Thymus (tissue), 11 donors: ENCODE measurements at regions not wholly inside any gene's neighbourhood (a gene's known extent, or its start where the extent isn't known, plus 50 kb on each side); places are given as distances from the start of the nearest gene placed in this dataset.
"Not testable (repeated sequence)": the region's sequence is repeated elsewhere in the genome, so short reads cannot be mapped to it uniquely, and the experiment has no call there.

Experiments used
- DNase-seq, 9 donors: peaks; one replicate each; pipeline ENCODE4 v3.0.0-alpha.2; 2013; ENCODE audit warnings: low spot score in 9 of 9, low read depth in 6 of 9, missing footprints in 1 of 9
- H3K27ac ChIP-seq, 2 donors: one replicate each; pipeline ENCODE4 v1.5.1; 2013; ENCODE audit warnings: control low read depth in 1 of 2, low read depth in 1 of 2, low read length in 1 of 2, mild to moderate bottlenecking in 1 of 2, moderate library complexity in 1 of 2
- H3K27me3 ChIP-seq, 2 donors: one replicate each; pipeline ENCODE4 v1.5.1; 2013; ENCODE audit warnings: low read length in 1 of 2; ENCODE audit not compliant: control insufficient read depth in 2 of 2, insufficient read depth in 1 of 2
- H3K36me3 ChIP-seq, 2 donors: one replicate each; pipeline ENCODE4 v1.5.1; 2013; ENCODE audit warnings: low read length in 1 of 2, mild to moderate bottlenecking in 1 of 2, moderate library complexity in 1 of 2; ENCODE audit not compliant: control insufficient read depth in 2 of 2, insufficient read depth in 2 of 2
- H3K4me1 ChIP-seq, 2 donors: one replicate each; pipeline ENCODE4 v1.5.1; 2013; ENCODE audit warnings: low read length in 2 of 2; ENCODE audit not compliant: control insufficient read depth in 2 of 2, insufficient read depth in 2 of 2
- H3K4me3 ChIP-seq, 2 donors: one replicate each; pipeline ENCODE4 v1.5.1; 2013; ENCODE audit warnings: low read length in 2 of 2, control low read depth in 1 of 2, mild to moderate bottlenecking in 1 of 2
- H3K9me3 ChIP-seq, 2 donors: one replicate each; pipeline ENCODE4 v1.5.1; 2013; ENCODE audit warnings: low read length in 1 of 2, mild to moderate bottlenecking in 1 of 2; ENCODE audit not compliant: control insufficient read depth in 2 of 2, insufficient read depth in 1 of 2
- WGBS: extraction: QIAGEN DNeasy Blood & Tissue Kit; methylation state at CpG from one replicate; pipeline ENCODE4 v1.1.7; 2013; 5-methylcytosine and 5-hydroxymethylcytosine counted together
- donor health status: healthy.

- WGBS = 88% methylated on average over 13 of the region's 13 CpGs
Observed at GRCh38 chr13:111584870-111585269, 264.4 kb downstream of the TEX29 start.

DNA sequence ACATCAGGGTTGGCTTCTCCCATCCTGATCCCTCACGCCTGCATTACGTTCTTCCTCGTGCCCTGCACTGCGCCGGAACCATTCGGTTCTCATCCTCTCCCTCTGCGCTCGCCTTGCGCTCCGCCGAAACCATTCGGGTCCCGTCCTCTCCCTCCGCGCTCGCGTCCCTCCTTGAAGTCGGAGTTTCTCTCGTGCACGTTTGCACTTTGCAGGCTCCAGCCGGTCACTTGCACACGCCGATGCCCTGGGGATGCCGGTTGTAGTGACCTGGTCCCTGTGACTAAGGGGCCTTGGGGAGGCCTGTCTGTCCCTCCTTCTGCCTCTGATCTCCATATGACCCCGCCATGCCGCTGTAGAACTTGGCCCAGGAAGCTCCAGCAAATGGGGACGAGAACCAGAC is 265.8 kb downstream of the TEX29 start:
- Histone ChIP-seq H3K4me3 (no peak overlapping the region), H3K27ac (no peak overlapping the region), H3K27me3 (no peaks in the 10 kb centered on the region), H3K9me3 (no peaks in the 10 kb centered on the region), H3K36me3 (no peaks in the 10 kb centered on the region), H3K4me1 (no peaks in the 10 kb centered on the region)
- no peak for DNase-seq
- WGBS = 97% methylated on average over 27 of the region's 27 CpGs

More at GRCh38 chr13:111584870-111585269, 264.4 kb downstream of the TEX29 start:
- no peaks in the 10 kb centered on the region for H3K36me3 ChIP-seq
- no peak overlapping the region for H3K4me3 ChIP-seq
- H3K27ac ChIP-seq = no peak overlapping the region
- H3K9me3 ChIP-seq = peaks cover 0 to 3% of the 10 kb centered on the region in 2 donors
- DNase-seq = no peak
- H3K4me1 ChIP-seq = no peaks in the 10 kb centered on the region
- H3K27me3 ChIP-seq = no peaks in the 10 kb centered on the region

DNA sequence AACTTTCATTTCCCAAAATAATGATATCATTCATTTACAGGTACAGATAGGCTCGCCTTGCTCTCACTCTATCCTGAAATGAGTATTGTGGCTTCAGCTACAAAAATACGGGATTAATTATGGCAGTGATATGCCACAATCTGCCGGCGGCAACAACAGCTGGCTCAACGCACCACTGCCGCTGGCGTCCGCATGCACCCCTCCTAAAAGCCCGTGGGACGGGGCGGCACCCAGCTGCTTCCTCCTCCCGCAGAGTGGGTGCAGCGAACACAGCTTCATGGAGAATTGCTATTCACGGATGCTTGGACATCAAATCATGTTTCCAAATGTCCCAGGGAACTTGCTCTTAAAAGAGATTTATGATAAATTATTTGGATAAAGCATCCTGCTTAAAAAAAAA is 266.8 kb downstream of the TEX29 start:
- Histone ChIP-seq H3K4me1 (no peaks in the 10 kb centered on the region), H3K9me3 (no peaks in the 10 kb centered on the region), H3K27ac (no peak overlapping the region), H3K27me3 (no peaks in the 10 kb centered on the region), H3K4me3 (no peak overlapping the region), H3K36me3 (no peaks in the 10 kb centered on the region)
- DNase-seq = no peak
- WGBS = 96% methylated on average over 14 of the region's 14 CpGs

GRCh38 chr13:111589321-111589720 is 268.9 kb downstream of the TEX29 start:
- Histone ChIP-seq H3K27me3 (no peaks in the 10 kb centered on the region), H3K4me1 (no peaks in the 10 kb centered on the region), H3K36me3 (no peaks in the 10 kb centered on the region), H3K4me3 (no peak overlapping the region), H3K27ac (no peak overlapping the region), H3K9me3 (no peaks in the 10 kb centered on the region)
- no peak for DNase-seq
- 95% methylated on average over 4 of the region's 4 CpGs for WGBS

DNA sequence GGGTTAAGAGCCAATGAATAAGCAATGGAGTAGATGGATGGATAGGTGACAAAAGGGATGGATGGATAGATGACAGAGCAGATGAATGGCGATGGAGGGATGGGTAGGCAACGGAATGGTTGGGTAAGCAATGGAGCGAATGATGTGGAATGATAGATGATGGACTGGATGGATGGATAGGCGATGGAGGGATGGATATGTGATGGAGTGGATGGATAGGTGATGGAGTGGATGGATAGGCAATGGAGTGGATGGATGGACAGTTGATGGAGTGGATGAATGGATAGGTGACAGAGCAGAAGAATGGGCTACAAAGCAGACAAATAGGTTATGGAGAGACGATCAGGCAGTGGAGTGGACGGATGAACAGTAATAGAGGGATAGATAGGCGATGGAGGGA is 269.6 kb downstream of the TEX29 start:
- DNase-seq = no peak

DNA sequence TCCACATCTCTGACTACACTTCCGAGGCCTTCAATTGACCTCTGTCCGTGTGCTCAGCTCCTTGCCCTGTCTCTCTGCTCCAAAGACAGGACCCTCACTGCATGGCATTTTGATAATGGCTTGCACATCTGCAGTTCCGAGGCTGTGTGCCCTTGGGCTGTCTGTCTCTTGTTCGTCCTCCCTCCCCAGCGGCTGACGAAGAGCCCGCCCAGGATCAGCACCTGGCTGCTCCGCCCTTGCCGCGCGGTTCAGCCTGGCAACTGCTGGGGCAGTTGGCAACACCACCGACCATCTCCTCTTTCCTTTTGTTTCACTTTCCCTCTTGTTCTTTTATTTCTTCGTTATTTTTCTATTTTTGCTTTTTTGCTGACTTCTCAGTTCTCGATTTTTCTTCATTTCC is 270.4 kb downstream of the TEX29 start:
- H3K27ac ChIP-seq = no peak overlapping the region
- no peaks in the 10 kb centered on the region for H3K4me1 ChIP-seq
- no peak for DNase-seq
- no peaks in the 10 kb centered on the region for H3K27me3 ChIP-seq
- H3K4me3 ChIP-seq = no peak overlapping the region
- no peaks in the 10 kb centered on the region for H3K9me3 ChIP-seq
- no peaks in the 10 kb centered on the region for H3K36me3 ChIP-seq
- 94% methylated on average over 14 of the region's 14 CpGs for WGBS

More for the DNA sequence above, 269.6 kb downstream of the TEX29 start:
- Histone ChIP-seq H3K27ac (no peak overlapping the region), H3K9me3 (no peaks in the 10 kb centered on the region), H3K27me3 (no peaks in the 10 kb centered on the region), H3K4me1 (no peaks in the 10 kb centered on the region), H3K4me3 (no peak overlapping the region), H3K36me3 (no peaks in the 10 kb centered on the region)
- WGBS = 97% methylated on average over 7 of the region's 7 CpGs

- H3K36me3 ChIP-seq, H3K9me3 ChIP-seq, H3K4me3 ChIP-seq, H3K27ac ChIP-seq, H3K4me1 ChIP-seq, DNase-seq, H3K27me3 ChIP-seq: not testable (repeated sequence)
- WGBS = 93% methylated on average over 4 of the region's 4 CpGs
Observed at GRCh38 chr13:111593490-111593889, 273.0 kb downstream of the TEX29 start.

DNA sequence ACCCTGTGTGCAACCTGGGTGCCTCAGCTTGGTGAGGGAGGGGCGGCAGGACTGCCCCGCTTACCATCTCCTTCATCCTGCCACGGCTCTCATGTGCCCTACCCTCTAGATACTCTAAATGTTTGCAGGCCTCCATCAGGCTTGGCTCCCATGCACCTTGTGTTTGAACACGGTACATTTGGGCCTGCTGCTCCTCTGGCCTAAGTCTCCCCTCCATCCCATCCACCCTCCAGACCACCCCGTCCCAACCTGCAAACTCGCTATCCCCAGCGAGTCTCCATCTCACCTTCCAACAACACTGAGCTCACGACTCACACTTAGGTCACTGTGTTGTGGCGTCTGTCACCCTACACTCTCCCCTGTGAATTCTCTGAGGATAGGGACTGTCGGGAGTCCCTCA is 274.2 kb downstream of the TEX29 start:
- no peaks in the 10 kb centered on the region for H3K9me3 ChIP-seq
- DNase-seq = no peak
- 95% methylated on average over 10 of the region's 10 CpGs for WGBS
- no peaks in the 10 kb centered on the region for H3K4me1 ChIP-seq
- H3K27ac ChIP-seq = no peak overlapping the region
- H3K4me3 ChIP-seq = no peak overlapping the region
- H3K27me3 ChIP-seq = no peaks in the 10 kb centered on the region
- no peaks in the 10 kb centered on the region for H3K36me3 ChIP-seq

- Histone ChIP-seq H3K36me3 (no peaks in the 10 kb centered on the region), H3K4me3 (no peak overlapping the region), H3K9me3 (no peaks in the 10 kb centered on the region), H3K27ac (no peak overlapping the region), H3K4me1 (no peaks in the 10 kb centered on the region), H3K27me3 (no peaks in the 10 kb centered on the region)
- WGBS = 90% methylated on average over 3 of the region's 3 CpGs
- no peak for DNase-seq
Observed at GRCh38 chr13:111595276-111595675, 274.8 kb downstream of the TEX29 start.

DNA sequence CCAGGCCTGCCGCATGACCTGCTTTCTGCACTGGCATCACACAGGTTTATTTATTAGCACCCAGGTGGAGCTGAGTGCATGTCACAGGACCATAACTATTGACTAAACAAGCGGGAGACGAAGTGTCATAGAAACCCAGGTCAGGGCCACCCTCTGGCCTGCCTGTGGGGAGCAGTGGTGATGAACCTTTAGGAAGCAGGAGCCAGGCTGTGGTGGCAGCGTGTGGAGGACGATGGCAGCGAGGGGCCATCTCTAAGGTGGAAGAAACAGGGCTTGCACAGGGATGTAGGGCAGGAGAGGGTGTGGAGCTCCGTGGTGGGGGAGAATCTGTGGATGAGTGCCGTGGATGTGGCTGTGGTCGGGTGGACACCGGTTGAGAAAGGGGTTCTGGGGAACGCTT is 275.3 kb downstream of the TEX29 start:
- 95% methylated on average over 11 of the region's 11 CpGs for WGBS
- DNase-seq = no peak
- Histone ChIP-seq H3K27ac (no peak overlapping the region), H3K4me3 (no peak overlapping the region), H3K27me3 (no peaks in the 10 kb centered on the region), H3K36me3 (no peaks in the 10 kb centered on the region), H3K4me1 (no peaks in the 10 kb centered on the region), H3K9me3 (no peaks in the 10 kb centered on the region)
